Sigmoid colon (tissue), 4 donors: ENCODE measurements at regions not wholly inside any gene's neighbourhood (a gene's known extent, or its start where the extent isn't known, plus 50 kb on each side); places are given as distances from the start of the nearest gene placed in this dataset.

Experiments used
- POLR2A ChIP-seq, 2 donors: fragments of 450-650 bp; IDR thresholded peaks; one replicate each; pipeline ENCODE4 v1.6.1; 2016; ENCODE audit warnings: antibody characterized with exemption in 2 of 2, mild to moderate bottlenecking in 2 of 2, moderate library complexity in 2 of 2
- POLR2AphosphoS5 ChIP-seq, 4 donors: sonication (generic); formaldehyde crosslinking; IDR thresholded peaks; one replicate each; pipeline ENCODE4 v1.6.1; 2017; ENCODE audit warnings: antibody characterized with exemption in 4 of 4

- TF ChIP-seq POLR2AphosphoS5 (IDR thresholded peaks at IDR 0.05) (no peak), POLR2A (IDR thresholded peaks at IDR 0.05) (no peak)
Observed at GRCh38 chr21:41611966-41612606, 104.1 kb upstream of the TMPRSS2 start.
